Esophagus muscularis mucosa (tissue), 4 donors: ENCODE measurements at regions not wholly inside any gene's neighbourhood (a gene's known extent, or its start where the extent isn't known, plus 50 kb on each side); places are given as distances from the start of the nearest gene placed in this dataset.

ENCODE experiments used
- EP300 ChIP-seq: sonication (generic); formaldehyde crosslinking; IDR thresholded peaks from one replicate; pipeline ENCODE4 v1.6.1; 2017; ENCODE audit warnings: antibody characterized with exemption
- POLR2AphosphoS5 ChIP-seq, 2 donors: sonication (generic); formaldehyde crosslinking; IDR thresholded peaks; one replicate each; pipeline ENCODE4 v1.6.1; 2017; ENCODE audit warnings: antibody characterized with exemption in 2 of 2
- TF ChIP-seq, protein P1 (sequence below), 3 experiments: fragments of 200-600 bp in 2 of 3; fragments of 450-650 bp in 1 of 3; sonication (generic) in 2 of 3; IDR thresholded peaks; one replicate each; pipeline ENCODE4 v1.5.1; 2017 to 2019; ENCODE audit warnings: antibody characterized with exemption in 3 of 3, mild to moderate bottlenecking in 2 of 3, moderate library complexity in 1 of 3

DNA sequence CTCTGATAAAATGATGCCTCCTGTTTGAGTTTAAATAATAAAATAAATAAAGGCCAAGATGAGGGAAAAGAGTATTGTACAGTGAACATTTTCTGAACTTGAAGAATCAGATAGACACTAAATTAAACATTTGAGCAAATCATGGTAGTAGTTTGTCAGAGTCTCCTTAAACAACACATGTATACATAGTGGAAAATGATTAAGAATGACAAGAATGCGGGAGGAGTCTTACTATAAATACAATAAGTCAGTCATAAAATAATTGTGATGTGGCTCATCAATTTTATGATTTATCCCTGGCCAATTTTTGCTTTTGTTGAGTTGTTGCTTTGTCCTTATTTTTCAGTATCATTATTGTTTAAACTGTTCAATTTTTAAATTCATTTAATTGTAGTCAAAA lies 158.0 kb upstream of the TMC3 start:
- TF ChIP-seq, protein P1, sequence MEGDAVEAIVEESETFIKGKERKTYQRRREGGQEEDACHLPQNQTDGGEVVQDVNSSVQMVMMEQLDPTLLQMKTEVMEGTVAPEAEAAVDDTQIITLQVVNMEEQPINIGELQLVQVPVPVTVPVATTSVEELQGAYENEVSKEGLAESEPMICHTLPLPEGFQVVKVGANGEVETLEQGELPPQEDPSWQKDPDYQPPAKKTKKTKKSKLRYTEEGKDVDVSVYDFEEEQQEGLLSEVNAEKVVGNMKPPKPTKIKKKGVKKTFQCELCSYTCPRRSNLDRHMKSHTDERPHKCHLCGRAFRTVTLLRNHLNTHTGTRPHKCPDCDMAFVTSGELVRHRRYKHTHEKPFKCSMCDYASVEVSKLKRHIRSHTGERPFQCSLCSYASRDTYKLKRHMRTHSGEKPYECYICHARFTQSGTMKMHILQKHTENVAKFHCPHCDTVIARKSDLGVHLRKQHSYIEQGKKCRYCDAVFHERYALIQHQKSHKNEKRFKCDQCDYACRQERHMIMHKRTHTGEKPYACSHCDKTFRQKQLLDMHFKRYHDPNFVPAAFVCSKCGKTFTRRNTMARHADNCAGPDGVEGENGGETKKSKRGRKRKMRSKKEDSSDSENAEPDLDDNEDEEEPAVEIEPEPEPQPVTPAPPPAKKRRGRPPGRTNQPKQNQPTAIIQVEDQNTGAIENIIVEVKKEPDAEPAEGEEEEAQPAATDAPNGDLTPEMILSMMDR (IDR thresholded peaks at IDR 0.05): no peak
- no peak for TF ChIP-seq POLR2AphosphoS5 (IDR thresholded peaks at IDR 0.05)
- no peak for TF ChIP-seq EP300
